ENCODE measurements at regions not wholly inside any gene's neighbourhood (a gene's known extent, or its start where the extent isn't known, plus 50 kb on each side); places are given as distances from the start of the nearest gene placed in this dataset.

- no peak for DNase-seq
Observed at GRCh38 chr11:26053966-26054365, 278.0 kb upstream of the ANO3 start.

DNA sequence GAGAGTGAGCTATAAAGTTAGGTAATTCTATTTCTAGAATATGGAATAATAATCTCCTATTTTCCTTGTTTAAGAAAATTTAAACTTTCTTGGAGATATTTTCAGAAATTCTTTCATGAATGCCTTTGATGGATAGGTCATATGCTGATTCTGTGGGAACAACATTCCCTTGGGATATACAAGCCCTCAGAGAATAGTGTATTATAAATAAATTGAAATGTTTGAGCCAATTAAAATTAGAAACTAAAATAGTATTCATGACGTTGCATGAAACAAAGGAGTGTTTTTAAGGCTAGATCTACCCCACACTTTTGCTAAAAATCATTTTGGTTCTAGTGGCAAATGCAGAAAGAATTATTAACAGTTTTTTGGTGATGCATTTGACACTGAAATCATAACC is 269.3 kb upstream of the ANO3 start:
- DNase-seq: no peak

GRCh38 chr11:26063915-26064314 is 268.0 kb upstream of the ANO3 start:
- no peak for DNase-seq

DNA sequence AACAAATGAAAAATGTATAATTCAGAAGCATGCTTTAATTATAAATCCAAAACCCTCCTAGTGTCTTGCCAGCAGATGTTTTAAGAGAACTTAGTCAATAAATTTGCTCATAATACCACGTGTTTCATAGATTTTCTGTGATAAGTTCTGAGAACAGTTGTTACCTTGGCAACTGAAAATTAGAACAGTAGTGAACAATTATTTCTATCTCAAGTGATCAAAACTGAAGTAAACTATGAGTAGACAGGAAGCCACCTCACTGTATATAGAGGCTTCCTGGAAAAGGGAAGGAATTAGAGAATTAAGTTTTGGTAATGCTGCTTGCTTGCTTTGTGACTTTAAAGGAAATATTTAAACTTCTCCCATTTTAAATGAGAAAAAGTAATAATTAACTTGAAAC is 266.0 kb upstream of the ANO3 start:
- DNase-seq: no peak

- DNase-seq: no peak
Observed at GRCh38 chr11:26070714-26071380, 261.1 kb upstream of the ANO3 start.

DNA sequence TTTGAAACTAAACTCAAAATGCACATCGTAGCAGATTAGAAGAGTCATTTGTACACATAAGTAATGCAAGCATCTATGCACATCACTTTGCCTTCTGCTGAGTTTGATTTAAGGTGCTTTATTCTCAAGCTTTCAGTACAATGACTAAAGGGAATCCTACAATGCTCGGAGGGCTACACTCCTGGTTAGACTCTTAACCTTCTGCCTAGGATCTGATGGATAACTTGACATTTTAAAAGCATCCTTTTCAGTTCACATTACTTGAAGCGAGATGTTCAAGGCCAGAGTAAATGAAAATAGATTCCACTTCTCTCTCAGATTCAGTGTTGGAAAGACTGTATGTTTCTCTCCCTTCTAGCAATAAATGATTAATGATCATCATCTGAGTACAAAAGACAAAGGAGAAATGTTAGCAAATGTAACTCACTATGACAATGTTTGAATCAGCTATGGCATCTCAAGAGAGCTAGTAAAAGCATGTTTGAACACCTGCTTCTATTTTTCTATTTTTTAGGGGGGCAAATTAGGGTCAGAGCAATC is 259.2 kb upstream of the ANO3 start:
- DNase-seq: no peak

DNA sequence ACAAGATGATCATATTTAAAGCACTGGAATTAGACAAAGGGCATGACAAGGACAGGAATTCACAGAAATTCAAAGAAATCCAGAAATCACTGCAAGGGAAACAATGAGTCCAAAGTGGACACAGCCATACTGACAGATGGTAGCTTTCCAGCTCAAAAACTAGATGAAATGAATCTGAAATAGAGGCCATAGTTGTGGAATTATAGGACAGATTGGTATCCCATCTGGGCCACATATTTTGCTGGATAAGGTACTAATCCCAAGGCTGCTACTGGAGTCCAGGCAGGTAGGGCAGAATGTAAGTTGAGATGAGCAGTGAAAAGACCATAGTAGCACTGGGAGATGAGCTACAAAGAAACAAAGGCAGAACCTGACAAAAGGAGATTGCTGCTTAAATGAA is 258.3 kb upstream of the ANO3 start:
- DNase-seq: no peak

- no peak for DNase-seq
Observed at GRCh38 chr11:26076233-26076990, 255.5 kb upstream of the ANO3 start.

DNA sequence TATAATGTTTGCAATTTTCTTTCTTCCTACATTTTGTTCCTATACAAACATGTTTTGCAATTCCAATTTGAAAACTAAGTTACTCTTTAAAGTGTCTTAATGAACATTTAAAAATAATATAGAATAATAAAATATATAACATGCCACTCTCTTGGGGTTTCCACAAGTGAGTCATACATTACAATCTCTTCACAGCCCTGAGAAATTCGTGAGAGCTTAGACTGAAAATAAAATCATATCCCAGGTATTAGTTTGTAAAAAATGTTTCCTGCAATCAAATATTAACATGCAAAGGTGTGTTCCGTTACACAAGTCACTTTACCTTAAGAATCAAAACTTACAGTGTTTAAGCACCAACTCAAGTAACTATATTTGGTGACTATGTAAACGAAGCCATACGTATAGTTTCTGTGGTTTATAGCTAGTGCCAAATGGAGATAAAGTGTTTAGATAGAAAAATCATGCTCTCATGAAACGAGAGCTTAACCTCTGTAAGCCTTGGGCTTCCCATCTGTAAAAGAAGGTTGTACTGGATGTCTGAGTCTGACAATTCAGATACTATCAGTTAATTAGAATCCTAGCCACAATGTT is 253.6 kb upstream of the ANO3 start:
- no peak for DNase-seq

DNA sequence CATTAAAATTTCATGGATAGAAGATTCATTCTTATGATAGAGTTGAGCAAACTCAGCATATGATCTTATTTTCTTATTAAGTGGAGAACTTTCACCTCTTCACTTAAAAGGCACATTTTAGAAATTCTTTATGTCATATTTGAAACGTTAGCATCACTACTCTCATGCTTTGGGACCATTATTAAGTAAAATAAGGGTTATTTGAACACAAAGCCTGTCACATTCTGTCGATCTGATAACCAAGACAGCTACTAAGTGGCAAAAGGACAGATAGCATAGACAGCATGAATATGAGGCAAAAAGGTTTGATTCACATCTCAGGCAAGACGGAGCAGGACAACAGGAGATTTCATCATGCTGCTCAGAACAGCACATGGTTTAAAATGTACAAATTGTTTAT is 247.6 kb upstream of the ANO3 start:
- no peak for DNase-seq

DNA sequence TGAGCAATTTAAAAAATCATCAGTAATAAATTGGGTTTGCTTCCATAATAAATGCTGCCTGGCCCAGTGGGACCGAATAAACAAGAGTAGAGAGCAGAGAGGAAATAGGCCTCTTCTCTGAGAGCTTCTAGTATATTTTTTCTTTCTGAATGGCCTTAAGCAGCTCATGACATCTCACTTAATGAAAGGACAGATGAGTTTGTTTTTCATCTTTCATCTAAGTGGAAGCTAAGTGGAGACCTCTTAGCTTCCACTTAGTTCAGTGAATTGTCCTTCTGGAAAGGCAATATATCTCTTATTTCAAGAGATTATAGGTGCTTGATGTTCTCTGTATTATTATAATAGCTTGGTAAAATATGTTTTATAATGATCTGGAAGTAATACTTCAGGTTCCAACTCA is 245.9 kb upstream of the ANO3 start:
- no peak for DNase-seq

DNA sequence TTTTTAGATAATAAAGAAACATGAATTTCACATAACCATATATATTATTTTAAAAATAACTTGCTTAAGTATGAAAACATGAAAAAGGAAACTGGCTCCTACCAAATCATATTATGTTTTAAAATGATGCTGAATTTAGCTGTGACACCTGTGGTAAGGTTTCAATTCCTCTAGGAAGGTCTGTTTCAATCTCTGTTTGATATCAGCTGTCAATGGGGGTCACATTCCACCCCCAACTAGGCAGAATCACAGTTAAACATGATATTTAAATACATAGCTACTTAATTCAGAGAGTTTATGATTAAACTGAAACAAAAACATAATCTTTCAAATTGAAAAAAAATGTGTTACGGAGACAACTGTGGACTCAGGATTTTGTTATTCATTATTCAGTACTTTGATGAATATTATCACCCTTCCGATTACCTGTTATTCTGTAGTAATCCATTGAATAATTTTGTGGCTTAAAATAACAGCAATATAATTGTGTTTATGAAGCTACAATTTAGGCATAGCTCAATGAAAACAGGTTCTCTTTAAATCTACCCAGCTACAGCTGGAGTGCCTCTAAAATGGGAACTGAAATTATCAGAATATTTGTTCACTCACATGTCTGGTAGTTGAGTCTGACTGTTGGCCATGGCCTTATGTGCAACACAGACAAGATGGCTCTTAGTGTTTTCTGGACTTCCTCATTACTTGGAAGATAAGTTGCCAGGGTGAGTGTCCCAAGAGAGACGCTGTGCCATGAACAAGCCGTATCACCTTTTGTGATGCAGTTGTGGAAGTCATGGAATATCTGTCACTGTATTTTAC is 244.6 kb upstream of the ANO3 start:
- DNase-seq: no peak

DNA sequence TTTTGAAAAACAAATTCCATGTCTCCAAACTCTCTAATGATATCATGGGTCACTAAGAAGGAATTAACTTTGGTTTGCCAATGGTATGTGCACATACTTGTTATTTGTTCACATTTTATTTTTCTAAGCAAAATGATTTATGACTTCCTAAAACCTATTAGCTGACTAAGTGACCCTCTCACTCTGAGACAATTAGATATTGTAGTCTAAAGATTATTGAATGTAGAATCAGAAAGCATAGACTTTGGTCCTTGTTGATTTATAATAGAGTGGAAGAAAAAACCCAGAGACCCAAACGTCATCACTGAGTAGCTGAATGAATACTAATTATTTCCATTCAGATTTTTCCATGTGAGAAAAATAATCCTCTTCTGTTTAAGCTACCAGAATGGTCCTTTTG is 243.5 kb upstream of the ANO3 start:
- DNase-seq: no peak

DNA sequence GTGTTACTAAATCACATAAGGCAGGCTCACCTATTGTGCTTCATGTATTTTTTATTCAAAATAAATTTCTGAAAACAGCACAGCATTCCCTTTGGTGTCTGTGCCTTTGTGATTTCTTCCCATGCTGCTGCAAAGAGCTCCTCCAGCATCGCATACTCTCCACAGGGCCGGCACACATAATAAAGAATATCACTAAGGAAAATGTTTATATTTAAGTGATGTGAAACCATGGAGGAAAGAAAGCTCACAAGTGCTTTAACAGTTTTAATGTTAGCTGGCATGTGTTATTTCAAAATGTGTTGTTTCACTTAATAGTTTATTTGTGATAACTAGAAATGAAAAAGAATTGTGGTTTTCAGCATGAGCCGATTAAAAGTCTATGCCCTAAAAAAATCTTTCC is 241.3 kb upstream of the ANO3 start:
- DNase-seq: no peak

DNA sequence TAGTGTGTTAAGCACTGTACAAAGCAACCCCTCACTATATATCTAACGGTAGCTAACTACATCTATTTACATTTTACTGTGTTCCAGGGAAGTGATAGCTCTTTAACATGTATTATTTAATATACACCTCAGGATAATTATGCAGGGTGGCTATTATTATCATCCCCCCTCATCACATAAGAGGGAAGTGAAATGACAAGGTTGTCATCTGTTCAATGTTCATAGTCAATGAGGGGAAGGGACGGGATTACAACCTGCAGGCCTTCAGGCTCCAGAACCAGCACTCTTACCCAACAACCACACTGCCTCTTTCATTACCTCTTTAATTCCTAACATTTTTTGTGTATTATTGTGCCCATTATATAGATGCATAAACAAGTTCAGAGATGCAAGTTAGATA is 238.7 kb upstream of the ANO3 start:
- no peak for DNase-seq

- no peak for DNase-seq
Observed at GRCh38 chr11:26095340-26095739, 236.6 kb upstream of the ANO3 start.

GRCh38 chr11:26096451-26096850 is 235.5 kb upstream of the ANO3 start:
- DNase-seq: no peak

- no peak for DNase-seq
Observed at GRCh38 chr11:26102325-26102724, 229.6 kb upstream of the ANO3 start.

DNA sequence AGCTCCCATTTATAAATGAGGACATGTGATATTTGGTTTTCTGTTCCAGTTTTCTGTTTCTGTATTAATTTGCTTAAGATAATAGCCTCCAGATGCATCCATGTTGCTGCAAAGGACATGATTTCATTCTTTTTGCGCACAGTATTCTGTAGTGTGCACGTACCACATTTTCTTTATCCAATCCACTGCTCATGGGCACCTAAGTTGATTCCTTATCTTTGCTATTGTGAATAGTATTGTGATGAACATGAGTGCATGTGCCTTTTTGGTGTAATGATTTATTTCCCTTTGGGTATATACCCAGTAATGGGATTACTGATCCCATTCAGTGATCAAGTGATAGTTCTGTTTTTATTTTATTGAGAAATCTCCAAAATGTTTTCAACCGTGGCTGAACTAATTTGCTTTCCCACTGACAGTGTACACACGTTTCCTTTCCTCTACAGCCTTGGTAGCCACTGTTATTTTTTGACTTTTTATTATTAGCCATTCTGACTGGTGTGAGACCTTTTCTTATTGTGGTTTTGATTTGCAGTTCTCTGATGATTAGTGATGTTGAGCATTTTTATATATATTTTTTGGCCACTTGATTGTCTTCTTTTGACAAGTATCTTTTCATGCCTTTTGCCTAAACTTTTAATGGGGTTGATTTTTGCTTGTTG is 226.0 kb upstream of the ANO3 start:
- DNase-seq: no peak

- no peak for DNase-seq
Observed at GRCh38 chr11:26106726-26107125, 225.2 kb upstream of the ANO3 start.

DNA sequence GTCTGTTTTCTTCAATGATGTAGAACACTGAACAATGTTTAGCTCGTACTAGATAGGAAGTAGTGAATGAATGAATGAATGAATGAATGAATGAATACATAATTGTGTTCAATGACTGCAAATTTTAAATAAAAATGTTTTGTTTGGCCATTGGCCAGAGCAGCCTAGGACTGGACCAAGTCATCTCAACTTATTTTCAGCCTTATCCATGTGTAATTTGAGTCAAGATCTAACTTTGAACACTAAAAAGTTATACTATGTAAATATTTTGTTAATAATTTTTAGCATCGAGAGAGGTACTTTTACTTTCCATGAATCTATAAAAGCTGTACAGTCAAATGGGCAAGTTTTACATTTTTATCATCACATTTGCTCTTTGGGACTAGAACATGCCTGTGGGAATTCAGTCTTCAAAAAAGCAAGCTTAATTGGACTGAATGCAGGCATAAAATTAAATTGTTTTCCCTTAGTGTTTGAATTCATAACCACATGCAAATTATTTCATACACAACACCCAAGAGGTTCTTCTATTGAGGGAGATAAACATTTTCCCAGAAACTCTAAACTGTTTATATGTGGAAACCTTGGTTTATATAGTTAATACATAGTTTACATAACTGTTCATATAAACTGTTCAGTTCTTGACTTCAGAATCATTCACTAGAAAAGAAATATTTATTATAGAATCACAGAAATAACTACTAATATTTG is 222.1 kb upstream of the ANO3 start:
- no peak for DNase-seq

DNA sequence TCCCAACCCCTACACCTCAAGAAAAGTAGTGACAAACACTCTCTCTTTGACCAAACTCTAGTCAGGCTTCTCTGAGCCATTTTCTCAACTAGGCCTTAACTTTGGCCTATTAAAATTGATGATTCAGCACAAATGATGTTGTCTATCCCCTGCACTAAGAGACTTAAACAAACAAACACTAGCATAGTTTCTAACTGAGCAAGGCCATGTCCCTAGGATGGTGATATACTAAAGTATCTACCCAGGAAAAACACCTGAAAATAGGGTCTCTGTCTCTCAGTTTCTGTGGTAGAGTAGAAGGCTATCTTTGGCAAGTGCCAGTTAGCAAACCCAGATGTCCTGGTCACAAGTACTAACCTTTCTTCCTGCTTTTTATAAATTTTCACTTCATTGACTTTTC is 219.7 kb upstream of the ANO3 start:
- DNase-seq: no peak

All from NCI-H446 treated with DMSO at 0.1 percent for 48 hours (cell line).